Right hindlimb (tissue), 1 donor: ENCODE measurements at regions not wholly inside any gene's neighbourhood (a gene's known extent, or its start where the extent isn't known, plus 50 kb on each side); places are given as distances from the start of the nearest gene placed in this dataset.

Source experiments
- DNase-seq: peaks from one replicate; pipeline ENCODE4 v3.0.0-alpha.2; 2018

- DNase-seq: no peak
Measured at GRCh38 chr14:83491091-83491490, 1957.4 kb upstream of the SEL1L start.

- no peak for DNase-seq
Measured at GRCh38 chr14:83520837-83521236, 1987.2 kb upstream of the SEL1L start.

- DNase-seq: no peak
Measured at GRCh38 chr14:83529531-83529930, 1995.9 kb upstream of the SEL1L start.

GRCh38 chr14:83533734-83534133 lies 1996.2 kb upstream of the FLRT2 start:
- DNase-seq: no peak

GRCh38 chr14:83534995-83535394 lies 1994.9 kb upstream of the FLRT2 start:
- no peak for DNase-seq

- no peak for DNase-seq
Measured at GRCh38 chr14:83535444-83535843, 1994.5 kb upstream of the FLRT2 start.

- no peak for DNase-seq
Measured at GRCh38 chr14:83541147-83541546, 1988.8 kb upstream of the FLRT2 start.

GRCh38 chr14:83548061-83548839 lies 1981.7 kb upstream of the FLRT2 start:
- no peak for DNase-seq

- DNase-seq: no peak
Measured at GRCh38 chr14:83556065-83556464, 1973.9 kb upstream of the FLRT2 start.

GRCh38 chr14:83556746-83557453 lies 1973.0 kb upstream of the FLRT2 start:
- no peak for DNase-seq

- DNase-seq: no peak
Measured at GRCh38 chr14:83558946-83559345, 1971.0 kb upstream of the FLRT2 start.

- no peak for DNase-seq
Measured at GRCh38 chr14:83559721-83560120, 1970.2 kb upstream of the FLRT2 start.

- no peak for DNase-seq
Measured at GRCh38 chr14:83561261-83561660, 1968.7 kb upstream of the FLRT2 start.

- no peak for DNase-seq
Measured at GRCh38 chr14:83566567-83566966, 1963.4 kb upstream of the FLRT2 start.

- no peak for DNase-seq
Measured at GRCh38 chr14:83568141-83568540, 1961.8 kb upstream of the FLRT2 start.

- no peak for DNase-seq
Measured at GRCh38 chr14:83575301-83575700, 1954.6 kb upstream of the FLRT2 start.

- no peak for DNase-seq
Measured at GRCh38 chr14:83583201-83583600, 1946.7 kb upstream of the FLRT2 start.

- no peak for DNase-seq
Measured at GRCh38 chr14:83594874-83595273, 1935.1 kb upstream of the FLRT2 start.

GRCh38 chr14:83607682-83608081 lies 1922.3 kb upstream of the FLRT2 start:
- no peak for DNase-seq

GRCh38 chr14:83611491-83611890 lies 1918.5 kb upstream of the FLRT2 start:
- DNase-seq: no peak

- DNase-seq: no peak
Measured at GRCh38 chr14:83611906-83612390, 1918.0 kb upstream of the FLRT2 start.

GRCh38 chr14:83614956-83615355 lies 1915.0 kb upstream of the FLRT2 start:
- no peak for DNase-seq

- no peak for DNase-seq
Measured at GRCh38 chr14:83624541-83624940, 1905.4 kb upstream of the FLRT2 start.

GRCh38 chr14:83632375-83632774 lies 1897.6 kb upstream of the FLRT2 start:
- DNase-seq: no peak
